ENCODE measurements at regions not wholly inside any gene's neighbourhood (a gene's known extent, or its start where the extent isn't known, plus 50 kb on each side); places are given as distances from the start of the nearest gene placed in this dataset.

GRCh38 chr6:169097381-169097959, 156.2 kb downstream of the THBS2 start (continued):
- TF ChIP-seq BHLHE40 (IDR thresholded peaks at IDR 0.05; ENCODE audit: low read depth, low read length): peak; percentile 96

- intact Hi-C loops (cut with micrococcal nuclease): no loop called here
- CTCF ChIA-PET: interaction anchor here (0.6 kb wide), 1 partner anchor 425 kb away, joined by 3 read pairs; no protein-coding TSS in a partner anchor
- in situ Hi-C loops (cut with MboI; ENCODE audit: low sequenced_read_pairs): no loop called here
- Histone ChIP-seq H4K91ac (ENCODE audit: insufficient read depth, low read depth, low read length) (peak overlapping the region; percentile 39), H2BK20ac (ENCODE audit: low read depth, low read length) (no peak overlapping the region), H3K36me3 (ENCODE audit: control insufficient read depth, insufficient read depth, low read length) (no peaks in the 10 kb centered on the region), H3K79me1 (ENCODE audit: low read depth in 1 of 2, low read length in 2 of 2) (no peaks in the 10 kb centered on the region), H3K14ac (replicated peaks; ENCODE audit: low read depth, low read length) (no peak overlapping the region), H2AK5ac (ENCODE audit: low read depth, low read length) (peak overlapping the region; percentile 79; the same call in 1 of the 2 replicates), H4K20me1 (ENCODE audit: insufficient read depth, low read length) (no peaks in the 10 kb centered on the region), H4K5ac (ENCODE audit: low read depth, low read length) (peak overlapping the region; percentile 50), H3K23ac (ENCODE audit: low read depth, low read length) (no peak overlapping the region), H2BK120ac (ENCODE audit: low read depth, low read length) (no peak overlapping the region), H3K4me1 (ENCODE audit: control insufficient read depth, insufficient read depth, low read length) (peaks cover 21% of the 10 kb centered on the region), H2BK5ac (ENCODE audit: low read depth, low read length, poor library complexity, severe bottlenecking) (no peak overlapping the region), H2AK9ac (replicated peaks; ENCODE audit: low read depth, low read length, poor library complexity) (peak overlapping the region; percentile 81), H3K9me1 (ENCODE audit: insufficient read depth, low read length) (peaks cover 6% of the 10 kb centered on the region; the same call in 1 of the 2 replicates), H2AFZ (replicated peaks; ENCODE audit: low read length, poor library complexity) (no peak overlapping the region), H3K9me3 (ENCODE audit: control insufficient read depth, insufficient read depth, low read length) (no peaks in the 10 kb centered on the region), H3K4me2 (ENCODE audit: low read depth, low read length) (no peak overlapping the region), H3K18ac (ENCODE audit: low read depth, low read length) (peak overlapping the region; percentile 61; the same call in 1 of the 2 replicates), H3K4ac (ENCODE audit: low read depth, low read length) (0 out of 2 replicates have a peak overlapping the region, but pooled peaks have one; percentile 46), H3K27ac (ENCODE audit: insufficient read depth, low read length) (no peak overlapping the region), H3K27me3 (ENCODE audit: control insufficient read depth, insufficient read depth, low read length) (no peaks in the 10 kb centered on the region), H3K9ac (ENCODE audit: low read depth, low read length) (no peak overlapping the region), H3K56ac (ENCODE audit: extremely low read depth, insufficient read depth, low read length) (no peak overlapping the region), H3K4me3 (ENCODE audit: insufficient read depth, low read depth, low read length) (no peak overlapping the region), H2BK15ac (ENCODE audit: low read depth, low read length) (0 out of 3 replicates have a peak overlapping the region, but pooled peaks have one; percentile 64), H4K8ac (ENCODE audit: low read depth in 2 of 2, low read length in 2 of 2) (peak overlapping the region in 1 of 2 experiments; percentile 9; a peak in 1 of 4 replicates)
- ATAC-seq (ENCODE audit: low read depth): no peak
- no peak for TF ChIP-seq BHLHE40 (IDR thresholded peaks at IDR 0.05; ENCODE audit: low read depth, low read length)
- TF ChIP-seq ELK1 (IDR thresholded peaks at IDR 0.05; ENCODE audit: borderline replicate concordance, low read depth, low read length): no peak
- TF ChIP-seq RFX5 (IDR thresholded peaks at IDR 0.05; ENCODE audit: low read depth, low read length): no peak
- TF ChIP-seq SMC3 (IDR thresholded peaks at IDR 0.05; ENCODE audit: low read depth, low read length): no peak
- TF ChIP-seq POLR2A (IDR thresholded peaks at IDR 0.05; ENCODE audit: low read depth, low read length): no peak
- TF ChIP-seq USF2 (IDR thresholded peaks at IDR 0.05; ENCODE audit: low read depth, low read length): no peak
- no peak for TF ChIP-seq CHD1 (IDR thresholded peaks at IDR 0.05; ENCODE audit: low read depth, low read length)
- no peak for TF ChIP-seq MAFK (IDR thresholded peaks at IDR 0.05; ENCODE audit: low read depth, low read length)
- TF ChIP-seq NFE2L2 (IDR thresholded peaks at IDR 0.05; ENCODE audit: low read depth, low read length): no peak
- no peak for TF ChIP-seq MAZ (IDR thresholded peaks at IDR 0.05; ENCODE audit: borderline replicate concordance, low read depth, low read length)
- no CpG with 5 or more reads among the region's 5 CpGs for WGBS, 2 experiments (ENCODE audit: extremely low coverage in 2 of 2, insufficient read length in 1 of 2)
- no peak for DNase-seq
- dilution Hi-C loops (cut with HindIII; ENCODE audit: low sequenced_read_pairs, unreplicated experiment): no loop called here
- no TSS peak for BruUV-seq (replicated peaks)
- POLR2A ChIA-PET (ENCODE audit: unreplicated experiment): no interaction called here
These were observed 157.3 kb downstream of the THBS2 start for GRCh38 chr6:169096388-169096787.
